Uterus (tissue), 3 donors: ENCODE measurements at regions not wholly inside any gene's neighbourhood (a gene's known extent, or its start where the extent isn't known, plus 50 kb on each side); places are given as distances from the start of the nearest gene placed in this dataset.

Experiments
- DNase-seq, 2 donors: peaks; one replicate each; pipeline ENCODE4 v3.0.0-alpha.2; 2019 to 2020
- H3K27ac ChIP-seq, 2 donors: fragments of 200-600 bp; sonication (generic); 1 replicate in 1 of 2; 2 replicates in 1 of 2; pipeline ENCODE4 v1.5.1; 2016 to 2018
- H3K27me3 ChIP-seq, 2 donors: fragments of 200-600 bp; sonication (generic); one replicate each; pipeline ENCODE4 v1.5.1; 2018 to 2019; ENCODE audit warnings: control low read depth in 1 of 2
- H3K36me3 ChIP-seq, 2 donors: fragments of 200-600 bp; sonication (generic); one replicate each; pipeline ENCODE4 v1.5.1; 2019; ENCODE audit warnings: control low read depth in 1 of 2
- H3K4me1 ChIP-seq, 2 donors: fragments of 200-600 bp; sonication (generic); one replicate each; pipeline ENCODE4 v1.5.1; 2018 to 2019; ENCODE audit warnings: control low read depth in 1 of 2
- H3K4me3 ChIP-seq, 2 donors: fragments of 200-600 bp; sonication (generic); 1 replicate in 1 of 2; 2 replicates in 1 of 2; pipeline ENCODE4 v1.5.1; 2018 to 2019; ENCODE audit warnings: mild to moderate bottlenecking in 1 of 2
- H3K9me3 ChIP-seq, 2 donors: fragments of 200-600 bp; sonication (generic); one replicate each; pipeline ENCODE4 v1.5.1; 2019; ENCODE audit warnings: control low read depth in 1 of 2
- CTCF ChIP-seq, 4 experiments: fragments of 200-600 bp in 2 of 4; fragments of 450-650 bp in 2 of 4; sonication (generic) in 2 of 4; IDR thresholded peaks; one replicate each; pipeline ENCODE4 v1.5.1; 2016 to 2019; ENCODE audit warnings: antibody characterized with exemption in 4 of 4, mild to moderate bottlenecking in 2 of 4, moderate library complexity in 1 of 4
- POLR2A ChIP-seq, 2 donors: fragments of 450-650 bp; IDR thresholded peaks; one replicate each; pipeline ENCODE4 v1.6.1; 2016; ENCODE audit warnings: antibody characterized with exemption in 2 of 2, mild to moderate bottlenecking in 1 of 2, moderate library complexity in 1 of 2
- intact Hi-C: fragments of 100-400 bp; cut with DNase I; formaldehyde crosslinking; loops from one replicate; pipeline ENCODE4 v1.15.1; 2023; ENCODE audit warnings: low total_unique reads
- donor health status: DM: yes; HTN: yes; CAD: no.

- H3K27ac ChIP-seq: no peak overlapping the region
- TF ChIP-seq CTCF (IDR thresholded peaks at IDR 0.05) (no peak), POLR2A (IDR thresholded peaks at IDR 0.05) (no peak)
- no peaks in the 10 kb centered on the region for H3K27me3 ChIP-seq
- no peak overlapping the region for H3K4me3 ChIP-seq
- intact Hi-C loops: no loop called here
- no peaks in the 10 kb centered on the region for H3K36me3 ChIP-seq
- no peaks in the 10 kb centered on the region for H3K9me3 ChIP-seq
- no peak for DNase-seq
- no peaks in the 10 kb centered on the region for H3K4me1 ChIP-seq
These were observed 379.8 kb downstream of the SIPA1L2 start for GRCh38 chr1:232249861-232250777.

GRCh38 chr1:232249339-232249738, 380.6 kb downstream of the SIPA1L2 start:
- Histone ChIP-seq H3K27me3 (no peaks in the 10 kb centered on the region), H3K9me3 (no peaks in the 10 kb centered on the region), H3K27ac (no peak overlapping the region), H3K4me1 (no peaks in the 10 kb centered on the region), H3K36me3 (no peaks in the 10 kb centered on the region), H3K4me3 (no peak overlapping the region)
- intact Hi-C loops: no loop called here
- no peak for DNase-seq
- TF ChIP-seq POLR2A (IDR thresholded peaks at IDR 0.05) (no peak), CTCF (IDR thresholded peaks at IDR 0.05) (no peak)

GRCh38 chr1:232248276-232248820, 381.6 kb downstream of the SIPA1L2 start:
- intact Hi-C loops: no loop called here
- Histone ChIP-seq H3K27me3 (no peaks in the 10 kb centered on the region), H3K36me3 (no peaks in the 10 kb centered on the region), H3K4me3 (no peak overlapping the region), H3K27ac (no peak overlapping the region), H3K4me1 (no peaks in the 10 kb centered on the region), H3K9me3 (no peaks in the 10 kb centered on the region)
- no peak for TF ChIP-seq CTCF (IDR thresholded peaks at IDR 0.05)
- no peak for DNase-seq

GRCh38 chr1:232247669-232248068, 382.3 kb downstream of the SIPA1L2 start:
- H3K27ac ChIP-seq: no peak overlapping the region
- no peaks in the 10 kb centered on the region for H3K27me3 ChIP-seq
- H3K4me3 ChIP-seq: no peak overlapping the region
- TF ChIP-seq CTCF (IDR thresholded peaks at IDR 0.05): no peak
- TF ChIP-seq POLR2A (IDR thresholded peaks at IDR 0.05): no peak
- H3K9me3 ChIP-seq: no peaks in the 10 kb centered on the region
- DNase-seq: no peak
- H3K4me1 ChIP-seq: no peaks in the 10 kb centered on the region
- intact Hi-C loops: no loop called here
- no peaks in the 10 kb centered on the region for H3K36me3 ChIP-seq

- Histone ChIP-seq H3K4me1 (no peaks in the 10 kb centered on the region), H3K27ac (no peak overlapping the region), H3K36me3 (no peaks in the 10 kb centered on the region), H3K9me3 (no peaks in the 10 kb centered on the region), H3K4me3 (no peak overlapping the region), H3K27me3 (no peaks in the 10 kb centered on the region)
- no peak for TF ChIP-seq CTCF (IDR thresholded peaks at IDR 0.05)
- no peak for TF ChIP-seq POLR2A (IDR thresholded peaks at IDR 0.05)
- DNase-seq: no peak
- intact Hi-C loops: no loop called here
These were observed 385.5 kb downstream of the SIPA1L2 start for GRCh38 chr1:232244426-232244825.
